ENCODE measurements at regions not wholly inside any gene's neighbourhood (a gene's known extent, or its start where the extent isn't known, plus 50 kb on each side); places are given as distances from the start of the nearest gene placed in this dataset.
"Not testable (repeated sequence)": the region's sequence is repeated elsewhere in the genome, so short reads cannot be mapped to it uniquely, and the experiment has no call there.

DNA sequence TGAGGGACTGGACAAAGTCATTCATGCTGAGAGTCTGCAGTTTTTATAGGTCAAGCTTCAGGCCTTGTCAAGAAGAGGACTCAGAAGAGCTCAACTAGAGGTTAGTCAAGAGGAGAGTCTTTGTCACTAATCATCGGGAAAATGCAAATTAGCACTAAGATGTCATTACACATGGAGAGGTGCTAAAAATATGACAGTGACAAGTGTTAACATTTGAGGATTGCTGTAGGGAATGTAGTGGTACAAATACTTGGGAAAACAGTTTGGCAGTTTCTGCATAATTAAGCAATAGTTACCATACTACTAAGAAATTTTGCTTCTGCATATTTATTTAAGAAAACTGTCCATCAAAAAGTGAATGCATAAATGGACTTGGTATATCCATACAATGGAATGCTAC is 60.9 kb upstream of the CSRP2 start:
- H3K27ac ChIP-seq = no peak overlapping the region
- TF ChIP-seq, protein P1, sequence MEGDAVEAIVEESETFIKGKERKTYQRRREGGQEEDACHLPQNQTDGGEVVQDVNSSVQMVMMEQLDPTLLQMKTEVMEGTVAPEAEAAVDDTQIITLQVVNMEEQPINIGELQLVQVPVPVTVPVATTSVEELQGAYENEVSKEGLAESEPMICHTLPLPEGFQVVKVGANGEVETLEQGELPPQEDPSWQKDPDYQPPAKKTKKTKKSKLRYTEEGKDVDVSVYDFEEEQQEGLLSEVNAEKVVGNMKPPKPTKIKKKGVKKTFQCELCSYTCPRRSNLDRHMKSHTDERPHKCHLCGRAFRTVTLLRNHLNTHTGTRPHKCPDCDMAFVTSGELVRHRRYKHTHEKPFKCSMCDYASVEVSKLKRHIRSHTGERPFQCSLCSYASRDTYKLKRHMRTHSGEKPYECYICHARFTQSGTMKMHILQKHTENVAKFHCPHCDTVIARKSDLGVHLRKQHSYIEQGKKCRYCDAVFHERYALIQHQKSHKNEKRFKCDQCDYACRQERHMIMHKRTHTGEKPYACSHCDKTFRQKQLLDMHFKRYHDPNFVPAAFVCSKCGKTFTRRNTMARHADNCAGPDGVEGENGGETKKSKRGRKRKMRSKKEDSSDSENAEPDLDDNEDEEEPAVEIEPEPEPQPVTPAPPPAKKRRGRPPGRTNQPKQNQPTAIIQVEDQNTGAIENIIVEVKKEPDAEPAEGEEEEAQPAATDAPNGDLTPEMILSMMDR (IDR thresholded peaks at IDR 0.05) = no peak
- H3K4me3 ChIP-seq = no peak overlapping the region
- DNase-seq (ENCODE audit: low spot score) = no peak

DNA sequence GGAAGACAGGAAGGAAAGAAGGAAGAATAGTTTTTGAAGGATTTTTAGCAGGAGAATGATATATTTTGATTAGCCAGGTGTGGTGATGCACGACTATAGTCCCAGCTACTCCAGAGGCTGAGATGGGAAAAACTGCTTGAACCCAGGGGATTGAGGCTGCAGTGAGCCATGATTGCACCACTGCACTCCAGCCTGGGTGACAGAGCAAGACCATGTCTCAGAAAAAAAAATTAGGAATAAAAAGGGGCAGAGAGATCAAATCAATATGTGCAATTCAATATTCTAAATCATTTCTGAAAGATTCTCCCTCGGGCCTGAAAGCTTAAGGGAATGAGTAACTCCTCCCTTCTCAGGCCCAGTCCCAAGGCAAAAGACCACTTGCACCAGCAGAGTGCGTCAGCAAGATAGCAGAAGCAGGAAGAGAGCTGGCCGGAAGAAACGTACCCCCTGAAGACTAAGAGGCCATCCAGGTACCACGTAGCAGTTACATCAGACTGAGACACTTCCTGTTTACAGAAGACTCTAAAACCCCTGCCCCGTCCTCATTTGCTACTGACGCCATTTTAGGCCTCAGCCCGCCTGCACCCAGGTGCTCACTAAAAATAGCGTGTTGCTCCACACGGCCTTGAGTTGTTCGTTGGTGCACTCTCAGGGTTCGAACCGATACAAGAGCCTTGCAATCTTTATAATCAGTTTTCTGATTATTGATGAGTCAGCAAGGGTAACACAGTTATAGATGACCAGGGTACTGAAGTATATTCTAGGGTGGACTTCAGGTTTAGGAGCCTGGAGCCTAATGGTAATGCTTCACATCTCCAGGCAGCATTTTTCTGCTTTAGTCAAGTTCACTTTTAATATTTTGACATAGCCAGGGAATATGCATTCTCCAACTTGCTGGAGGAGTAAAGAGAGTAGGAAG is 57.7 kb upstream of the CSRP2 start:
- H3K27ac ChIP-seq = no peak overlapping the region
- no peak for DNase-seq (ENCODE audit: low spot score)
- TF ChIP-seq, protein P1 (IDR thresholded peaks at IDR 0.05) = no peak
- no peak overlapping the region for H3K4me3 ChIP-seq

DNA sequence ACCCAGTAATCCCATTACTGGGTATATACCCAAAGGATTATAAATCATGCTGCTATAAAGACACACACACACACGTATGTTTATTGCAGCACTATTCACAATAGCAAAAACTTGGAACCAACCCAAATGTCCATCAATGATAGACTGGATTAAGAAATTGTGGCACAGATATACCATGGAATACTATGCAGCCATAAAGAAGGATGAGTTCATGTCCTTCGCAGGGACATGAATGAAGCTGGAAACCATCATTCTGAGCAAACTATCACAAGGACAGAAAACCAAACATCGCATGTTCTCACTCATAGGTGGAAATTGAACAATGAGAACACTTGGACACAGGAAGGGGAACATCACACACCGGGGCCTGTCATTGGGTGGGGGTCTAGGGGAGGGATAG is 54.6 kb upstream of the CSRP2 start:
- H3K27ac ChIP-seq; DNase-seq (ENCODE audit: low spot score); H3K4me3 ChIP-seq: not testable (repeated sequence)

DNA sequence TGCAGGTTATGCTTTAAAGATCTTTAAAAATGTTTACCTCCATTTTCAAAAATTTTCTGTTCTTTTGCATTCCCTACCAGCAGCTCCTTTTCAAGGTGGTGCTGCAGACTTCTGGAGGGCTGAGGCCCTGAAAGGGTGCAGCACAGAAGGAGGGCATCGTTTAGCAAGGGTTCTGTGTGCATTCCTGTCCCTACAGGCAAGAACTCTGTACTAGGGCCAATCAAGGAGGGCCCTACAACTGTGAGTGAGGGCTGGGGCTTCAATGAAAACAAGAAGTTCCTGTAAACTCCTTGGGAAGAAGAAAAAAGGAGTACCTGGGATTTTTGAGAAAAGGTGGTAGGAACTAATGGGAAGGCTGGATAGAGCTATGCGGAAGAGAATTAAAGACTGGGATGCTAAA is 50.7 kb upstream of the CSRP2 start:
- TF ChIP-seq, protein P1 (IDR thresholded peaks at IDR 0.05) = no peak
- H3K4me3 ChIP-seq = no peak overlapping the region
- no peak for DNase-seq (ENCODE audit: low spot score)
- H3K27ac ChIP-seq = no peak overlapping the region

All from coronary artery (tissue), 2 donors.